H9 (cell line): ENCODE measurements at regions not wholly inside any gene's neighbourhood (a gene's known extent, or its start where the extent isn't known, plus 50 kb on each side); places are given as distances from the start of the nearest gene placed in this dataset.
"Not testable (repeated sequence)": the region's sequence is repeated elsewhere in the genome, so short reads cannot be mapped to it uniquely, and the experiment has no call there.

Experiments
- DNase-seq: peaks from one replicate; pipeline ENCODE4 v3.0.0-alpha.2; 2017
- H2AFZ ChIP-seq: one replicate; pipeline ENCODE4 v1.6.1; 2013; ENCODE audit warnings: mild to moderate bottlenecking, low read length, control low read depth, moderate library complexity
- H2AK5ac ChIP-seq: 2 replicates; pipeline ENCODE4 v1.6.1; 2013; ENCODE audit warnings: low read length, control low read depth, mixed read lengths; ENCODE audit not compliant: insufficient read length
- H2BK120ac ChIP-seq: one replicate; pipeline ENCODE4 v1.6.1; 2013; ENCODE audit warnings: low read depth, mild to moderate bottlenecking, low read length, control low read depth, inconsistent platforms; ENCODE audit not compliant: poor library complexity, severe bottlenecking
- H2BK12ac ChIP-seq: 2 replicates; pipeline ENCODE4 v1.6.1; 2013; ENCODE audit warnings: low read length, control low read depth, mixed read lengths, low read depth; ENCODE audit not compliant: insufficient read length
- H2BK15ac ChIP-seq: 2 replicates; pipeline ENCODE4 v1.6.1; 2013; ENCODE audit warnings: low read depth, low read length, control low read depth
- H2BK20ac ChIP-seq: one replicate; pipeline ENCODE4 v1.6.1; 2013; ENCODE audit warnings: low read depth, mild to moderate bottlenecking, low read length, control low read depth, inconsistent platforms; ENCODE audit not compliant: poor library complexity, severe bottlenecking
- H2BK5ac ChIP-seq: 2 replicates; pipeline ENCODE4 v1.6.1; 2013; ENCODE audit warnings: low read length, control low read depth, mixed read lengths; ENCODE audit not compliant: insufficient read length
- H3K14ac ChIP-seq: 2 replicates; pipeline ENCODE4 v1.6.1; 2013; ENCODE audit warnings: low read length, control low read depth; ENCODE audit not compliant: insufficient read depth
- H3K18ac ChIP-seq: 2 replicates; pipeline ENCODE4 v1.6.1; 2013; ENCODE audit warnings: low read depth, mild to moderate bottlenecking, mixed read lengths, low read length, control low read depth; ENCODE audit not compliant: insufficient read length
- H3K23ac ChIP-seq: 2 replicates; pipeline ENCODE4 v1.6.1; 2013; ENCODE audit warnings: low read length, control low read depth, mixed read lengths, low read depth; ENCODE audit not compliant: insufficient read length
- H3K23me2 ChIP-seq: 2 replicates; pipeline ENCODE4 v1.6.1; 2013; ENCODE audit warnings: low read depth, mild to moderate bottlenecking, mixed read lengths, low read length, control low read depth; ENCODE audit not compliant: insufficient read length, poor library complexity, severe bottlenecking
- H3K27ac ChIP-seq: 2 replicates; pipeline ENCODE4 v1.5.1; 2013; ENCODE audit warnings: low read length, control low read depth, mixed read lengths, low read depth; ENCODE audit not compliant: insufficient read length
- H3K27me3 ChIP-seq: 2 replicates; pipeline ENCODE4 v1.6.1; 2013; ENCODE audit warnings: low read length, control low read depth, inconsistent platforms; ENCODE audit not compliant: insufficient read depth
- H3K4ac ChIP-seq: 2 replicates; pipeline ENCODE4 v1.6.1; 2013; ENCODE audit warnings: low read depth, mild to moderate bottlenecking, control low read depth, inconsistent platforms, low read length, moderate library complexity
- H3K4me1 ChIP-seq: 2 replicates; pipeline ENCODE4 v1.6.1; 2013; ENCODE audit warnings: low read length, control low read depth, inconsistent platforms; ENCODE audit not compliant: insufficient read depth
- H3K4me2 ChIP-seq: 2 replicates; pipeline ENCODE4 v1.6.1; 2013; ENCODE audit warnings: low read length, control low read depth, mixed read lengths; ENCODE audit not compliant: insufficient read length, insufficient read depth
- H3K56ac ChIP-seq: 2 replicates; pipeline ENCODE4 v1.6.1; 2013; ENCODE audit warnings: low read depth, mild to moderate bottlenecking, mixed read lengths, low read length, control low read depth; ENCODE audit not compliant: insufficient read length
- H3K79me1 ChIP-seq: 2 replicates; pipeline ENCODE4 v1.6.1; 2013; ENCODE audit warnings: low read depth, mild to moderate bottlenecking, moderate library complexity, low read length, control low read depth, inconsistent platforms; ENCODE audit not compliant: insufficient read depth, poor library complexity, severe bottlenecking
- H3K79me2 ChIP-seq: 2 replicates; pipeline ENCODE4 v1.6.1; 2013; ENCODE audit warnings: low read length, control low read depth, inconsistent platforms; ENCODE audit not compliant: insufficient read depth
- H3K9ac ChIP-seq: 2 replicates; pipeline ENCODE4 v1.6.1; 2013; ENCODE audit warnings: low read length, control low read depth, mixed read lengths; ENCODE audit not compliant: insufficient read length; ENCODE audit errors: extremely low read depth
- H3K9me3 ChIP-seq: one replicate; pipeline ENCODE4 v1.6.1; 2013; ENCODE audit warnings: low read depth, low read length, inconsistent platforms; ENCODE audit not compliant: control insufficient read depth
- H3T11ph ChIP-seq: one replicate; pipeline ENCODE4 v1.6.1; 2013; ENCODE audit warnings: mild to moderate bottlenecking, low read length, control low read depth, inconsistent platforms
- H4K20me1 ChIP-seq: one replicate; pipeline ENCODE4 v1.6.1; 2013; ENCODE audit not compliant: control insufficient read depth, insufficient read length, insufficient read depth
- H4K5ac ChIP-seq: 2 replicates; pipeline ENCODE4 v1.6.1; 2013; ENCODE audit warnings: low read depth, mild to moderate bottlenecking, mixed read lengths, low read length, control low read depth; ENCODE audit not compliant: insufficient read length
- H4K8ac ChIP-seq: replicated peaks from 2 replicates; pipeline ENCODE4 v1.6.1; 2013; ENCODE audit warnings: low read length, control low read depth, mixed read lengths, low read depth; ENCODE audit not compliant: insufficient read length
- H4K91ac ChIP-seq: 2 replicates; pipeline ENCODE4 v1.6.1; 2013; ENCODE audit warnings: low read depth, mild to moderate bottlenecking, moderate library complexity, mixed read lengths, low read length, control low read depth; ENCODE audit not compliant: insufficient read length
- H3K27ac Mint-ChIP-seq, 3 experiments: 2 replicates in 2 of 3; 3 replicates in 1 of 3; pipeline ENCODE4 v1.8.0; 2020 to 2021; ENCODE audit warnings: mixed read lengths in 3 of 3, mild to moderate bottlenecking in 1 of 3, moderate library complexity in 1 of 3
- H3K27me3 Mint-ChIP-seq: 2 replicates; pipeline ENCODE4 v1.8.0; 2021; ENCODE audit warnings: low read depth, mild to moderate bottlenecking, moderate library complexity, mixed read lengths
- H3K36me3 Mint-ChIP-seq, 3 experiments: 2 replicates in 2 of 3; 3 replicates in 1 of 3; pipeline ENCODE4 v1.8.0; 2020 to 2021; ENCODE audit warnings: low read depth in 3 of 3, mixed read lengths in 3 of 3; ENCODE audit not compliant: insufficient read depth in 1 of 3
- H3K4me1 Mint-ChIP-seq, 2 experiments: 2 replicates each; pipeline ENCODE4 v1.8.0; 2020; ENCODE audit warnings: mixed read lengths in 2 of 2
- H3K4me3 Mint-ChIP-seq, 2 experiments: 2 replicates in 1 of 2; 3 replicates in 1 of 2; pipeline ENCODE4 v1.8.0; 2020 to 2021; ENCODE audit warnings: mild to moderate bottlenecking in 2 of 2, mixed read lengths in 2 of 2, moderate library complexity in 1 of 2
- H3K9me3 Mint-ChIP-seq, 2 experiments: 2 replicates in 1 of 2; 3 replicates in 1 of 2; pipeline ENCODE4 v1.8.0; 2020; ENCODE audit warnings: mild to moderate bottlenecking in 2 of 2, mixed read lengths in 2 of 2, moderate library complexity in 1 of 2
- WGBS: extraction: QIAGEN DNeasy Blood & Tissue Kit; methylation state at CpG from one replicate; pipeline ENCODE4 v1.1.7; 2013; ENCODE audit warnings: missing lambda C conversion rate, low lambda C conversion rate, mixed read lengths; ENCODE audit not compliant: insufficient read length; ENCODE audit errors: extremely low coverage; 5-methylcytosine and 5-hydroxymethylcytosine counted together
- TF ChIP-seq, protein P1 (sequence below): fragments of 200-600 bp; sonication (generic); conservative IDR thresholded peaks from 3 replicates; pipeline ENCODE4 v1.8.0; 2021; ENCODE audit warnings: antibody characterized with exemption, mild to moderate bottlenecking

DNA sequence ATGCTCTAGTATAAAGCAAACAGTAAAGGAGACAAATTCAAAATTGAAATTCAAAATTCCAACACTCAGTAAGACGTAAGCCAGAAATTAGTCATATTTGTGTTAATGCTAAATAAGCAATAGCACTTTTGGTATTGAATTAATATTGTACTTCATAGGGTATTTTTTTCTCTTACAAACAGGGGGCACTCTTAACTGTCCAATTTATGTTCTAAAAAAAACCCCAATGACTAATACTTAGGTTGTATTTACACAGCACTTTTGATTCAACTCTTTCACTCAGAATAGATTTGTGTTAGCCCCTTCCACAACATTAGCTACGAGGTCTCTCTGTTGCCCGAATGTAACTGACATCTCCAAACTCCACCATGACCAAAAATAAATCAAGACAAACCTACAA, 284.9 kb upstream of the COBL start:
- H3K14ac ChIP-seq = no peak overlapping the region
- WGBS = no CpG with 5 or more reads among the region's 3 CpGs
- Mint-ChIP-seq H3K4me1 (no peaks in the 10 kb centered on the region), H3K27me3 (no peaks in the 10 kb centered on the region; the same call in none of the 2 replicates), H3K27ac (no peak overlapping the region), H3K9me3 (peaks cover 27 to 33% of the 10 kb centered on the region in 2 experiments), H3K36me3 (peaks cover 16 to 25% (median 24%) of the 10 kb centered on the region in 3 experiments), H3K4me3 (no peak overlapping the region)
- no peaks in the 10 kb centered on the region for H4K20me1 ChIP-seq
- no peak overlapping the region for H2AFZ ChIP-seq
- no peaks in the 10 kb centered on the region for H3K79me1 ChIP-seq
- H3K23ac ChIP-seq = no peak overlapping the region
- H3K56ac ChIP-seq = no peak overlapping the region
- no peak overlapping the region for H2BK12ac ChIP-seq
- H3T11ph ChIP-seq = no peak overlapping the region
- no peak overlapping the region for H4K8ac ChIP-seq
- no peak overlapping the region for H3K4me2 ChIP-seq
- no peak overlapping the region for H3K18ac ChIP-seq
- no peak overlapping the region for H2BK15ac ChIP-seq
- H3K27me3 ChIP-seq = no peaks in the 10 kb centered on the region
- no peaks in the 10 kb centered on the region for H3K9me3 ChIP-seq
- H3K9ac ChIP-seq = no peak overlapping the region
- no peak overlapping the region for H3K27ac ChIP-seq
- no peaks in the 10 kb centered on the region for H3K23me2 ChIP-seq
- no peaks in the 10 kb centered on the region for H3K4me1 ChIP-seq
- no peak overlapping the region for H2BK120ac ChIP-seq
- H2BK20ac ChIP-seq = no peak overlapping the region
- H2BK5ac ChIP-seq = no peak overlapping the region
- no peak for DNase-seq
- TF ChIP-seq, protein P1, sequence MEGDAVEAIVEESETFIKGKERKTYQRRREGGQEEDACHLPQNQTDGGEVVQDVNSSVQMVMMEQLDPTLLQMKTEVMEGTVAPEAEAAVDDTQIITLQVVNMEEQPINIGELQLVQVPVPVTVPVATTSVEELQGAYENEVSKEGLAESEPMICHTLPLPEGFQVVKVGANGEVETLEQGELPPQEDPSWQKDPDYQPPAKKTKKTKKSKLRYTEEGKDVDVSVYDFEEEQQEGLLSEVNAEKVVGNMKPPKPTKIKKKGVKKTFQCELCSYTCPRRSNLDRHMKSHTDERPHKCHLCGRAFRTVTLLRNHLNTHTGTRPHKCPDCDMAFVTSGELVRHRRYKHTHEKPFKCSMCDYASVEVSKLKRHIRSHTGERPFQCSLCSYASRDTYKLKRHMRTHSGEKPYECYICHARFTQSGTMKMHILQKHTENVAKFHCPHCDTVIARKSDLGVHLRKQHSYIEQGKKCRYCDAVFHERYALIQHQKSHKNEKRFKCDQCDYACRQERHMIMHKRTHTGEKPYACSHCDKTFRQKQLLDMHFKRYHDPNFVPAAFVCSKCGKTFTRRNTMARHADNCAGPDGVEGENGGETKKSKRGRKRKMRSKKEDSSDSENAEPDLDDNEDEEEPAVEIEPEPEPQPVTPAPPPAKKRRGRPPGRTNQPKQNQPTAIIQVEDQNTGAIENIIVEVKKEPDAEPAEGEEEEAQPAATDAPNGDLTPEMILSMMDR = no peak
- no peaks in the 10 kb centered on the region for H3K79me2 ChIP-seq
- H3K4ac ChIP-seq = no peak overlapping the region
- no peak overlapping the region for H4K5ac ChIP-seq
- H2AK5ac ChIP-seq = no peak overlapping the region
- no peak overlapping the region for H4K91ac ChIP-seq

DNA sequence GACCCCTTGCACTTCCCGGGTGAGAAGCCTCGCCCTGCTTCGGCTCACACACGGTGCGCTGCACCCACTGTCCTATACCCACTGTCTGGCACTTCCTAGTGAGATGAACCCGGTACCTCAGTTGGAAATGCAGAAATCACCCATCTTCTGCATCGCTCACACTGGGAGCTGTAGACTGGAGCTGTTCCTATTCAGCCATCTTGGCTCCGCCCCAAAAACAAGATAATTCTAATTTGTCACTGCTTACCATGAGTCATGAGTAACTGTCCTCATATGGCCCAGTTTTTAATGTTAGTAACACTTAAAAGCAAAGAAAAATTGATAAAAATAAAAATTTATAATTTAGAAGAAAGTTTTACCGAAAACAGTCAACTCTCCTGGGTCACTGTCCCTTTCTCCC, 283.3 kb upstream of the COBL start:
- not testable (repeated sequence) for H3K56ac ChIP-seq, H2AK5ac ChIP-seq, H2AFZ ChIP-seq, H3K18ac ChIP-seq, H3K27me3 Mint-ChIP-seq, H4K8ac ChIP-seq, H3K4me1 ChIP-seq, H3K79me2 ChIP-seq, H2BK20ac ChIP-seq, H2BK15ac ChIP-seq, H4K20me1 ChIP-seq, H2BK120ac ChIP-seq, H3K9ac ChIP-seq, H3K27ac Mint-ChIP-seq, H3K9me3 ChIP-seq, H3K4me2 ChIP-seq, H3K14ac ChIP-seq, H2BK12ac ChIP-seq, DNase-seq, H3K4ac ChIP-seq, H3K4me3 Mint-ChIP-seq, H2BK5ac ChIP-seq, H3K27me3 ChIP-seq, H3K27ac ChIP-seq, H3K79me1 ChIP-seq, H3K4me1 Mint-ChIP-seq, H4K91ac ChIP-seq, H3T11ph ChIP-seq, H4K5ac ChIP-seq, H3K23ac ChIP-seq, H3K23me2 ChIP-seq
- Mint-ChIP-seq H3K36me3 (peaks cover 16 to 25% (median 24%) of the 10 kb centered on the region in 3 experiments), H3K9me3 (peaks cover 27 to 33% of the 10 kb centered on the region in 2 experiments)
- no CpG with 5 or more reads among the region's 9 CpGs for WGBS
